GM12874 (cell line): ENCODE measurements at regions not wholly inside any gene's neighbourhood (a gene's known extent, or its start where the extent isn't known, plus 50 kb on each side); places are given as distances from the start of the nearest gene placed in this dataset.

ENCODE experiments used
- CTCF ChIP-seq: IDR thresholded peaks from 2 replicates; pipeline ENCODE4 v1.5.1; 2011; ENCODE audit warnings: low read depth, mild to moderate bottlenecking, control low read depth, low read length, moderate library complexity; ENCODE audit not compliant: insufficient read depth

- no peak for TF ChIP-seq CTCF
Measured at GRCh38 chr2:234271338-234271737, 220.8 kb downstream of the SPP2 start.

GRCh38 chr2:234269769-234270204, 219.3 kb downstream of the SPP2 start:
- no peak for TF ChIP-seq CTCF

- no peak for TF ChIP-seq CTCF
Measured at GRCh38 chr2:234267534-234267933, 217.0 kb downstream of the SPP2 start.

GRCh38 chr2:234266952-234267351, 216.4 kb downstream of the SPP2 start:
- TF ChIP-seq CTCF = no peak

GRCh38 chr2:234265206-234265605, 214.7 kb downstream of the SPP2 start:
- TF ChIP-seq CTCF = no peak

GRCh38 chr2:234261736-234262135, 211.2 kb downstream of the SPP2 start:
- no peak for TF ChIP-seq CTCF

- TF ChIP-seq CTCF = no peak
Measured at GRCh38 chr2:234259440-234259839, 208.9 kb downstream of the SPP2 start.
